ENCODE measurements at regions not wholly inside any gene's neighbourhood (a gene's known extent, or its start where the extent isn't known, plus 50 kb on each side); places are given as distances from the start of the nearest gene placed in this dataset.

- H3K27me3 ChIP-seq: no peaks in the 10 kb centered on the region
- H3K27ac ChIP-seq: no peak overlapping the region
- TF ChIP-seq POLR2AphosphoS5 (IDR thresholded peaks at IDR 0.05; ENCODE audit: insufficient read depth in 1 of 2, low read depth in 1 of 2): no peak
- TF ChIP-seq CTCF (IDR thresholded peaks at IDR 0.05): no peak
- no peak for TF ChIP-seq POLR2A (IDR thresholded peaks at IDR 0.05)
- no peak for DNase-seq (ENCODE audit: extremely low spot score in 2 of 2)
- H3K4me1 ChIP-seq: no peaks in the 10 kb centered on the region
- intact Hi-C loops (cut with DNase I): no loop called here
- H3K9me3 ChIP-seq: peaks cover 5% of the 10 kb centered on the region
- no peaks in the 10 kb centered on the region for H3K36me3 ChIP-seq
- no peak overlapping the region for H3K4me3 ChIP-seq
Measured at GRCh38 chr9:134252084-134252830, 74.0 kb upstream of the RXRA start.

GRCh38 chr9:134253606-134254205 is 72.5 kb upstream of the RXRA start:
- H3K4me1 ChIP-seq: no peaks in the 10 kb centered on the region
- H3K9me3 ChIP-seq: no peaks in the 10 kb centered on the region
- no peak overlapping the region for H3K27ac ChIP-seq
- H3K4me3 ChIP-seq: no peak overlapping the region
- H3K27me3 ChIP-seq: no peaks in the 10 kb centered on the region
- DNase-seq (ENCODE audit: extremely low spot score in 2 of 2): no peak
- H3K36me3 ChIP-seq: no peaks in the 10 kb centered on the region
- TF ChIP-seq CTCF (IDR thresholded peaks at IDR 0.05): no peak
- TF ChIP-seq POLR2AphosphoS5 (IDR thresholded peaks at IDR 0.05; ENCODE audit: insufficient read depth in 1 of 2, low read depth in 1 of 2): no peak
- TF ChIP-seq POLR2A (IDR thresholded peaks at IDR 0.05): no peak
- intact Hi-C loops (cut with DNase I): no loop called here

DNA sequence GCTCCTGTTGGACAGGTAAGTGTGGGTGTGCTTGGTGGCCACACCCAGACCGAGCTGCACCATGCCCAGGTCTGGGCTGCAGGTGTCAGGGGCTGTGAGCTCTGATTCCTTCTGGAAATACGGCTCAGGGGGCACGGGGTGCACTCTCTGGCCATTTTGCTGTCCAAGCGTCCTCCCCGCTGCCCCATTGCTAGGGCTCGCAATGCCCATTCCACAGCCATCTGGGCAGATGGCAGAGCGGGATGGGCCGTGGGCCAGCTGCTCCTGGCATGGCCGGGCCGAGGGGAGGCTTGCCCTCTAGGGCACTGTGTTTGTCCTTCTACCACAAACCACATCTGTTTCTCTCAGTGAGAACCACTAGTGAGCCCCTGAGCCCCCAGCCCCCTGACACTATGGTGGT is 67.9 kb upstream of the RXRA start:
- no peaks in the 10 kb centered on the region for H3K27me3 ChIP-seq
- H3K36me3 ChIP-seq: no peaks in the 10 kb centered on the region
- no peaks in the 10 kb centered on the region for H3K4me1 ChIP-seq
- no peak for TF ChIP-seq POLR2AphosphoS5 (IDR thresholded peaks at IDR 0.05; ENCODE audit: insufficient read depth in 1 of 2, low read depth in 1 of 2)
- TF ChIP-seq POLR2A (IDR thresholded peaks at IDR 0.05): no peak
- no peak for TF ChIP-seq CTCF (IDR thresholded peaks at IDR 0.05)
- no peak for DNase-seq (ENCODE audit: extremely low spot score in 2 of 2)
- intact Hi-C loops (cut with DNase I): no loop called here
- no peaks in the 10 kb centered on the region for H3K9me3 ChIP-seq
- H3K27ac ChIP-seq: no peak overlapping the region
- no peak overlapping the region for H3K4me3 ChIP-seq

DNA sequence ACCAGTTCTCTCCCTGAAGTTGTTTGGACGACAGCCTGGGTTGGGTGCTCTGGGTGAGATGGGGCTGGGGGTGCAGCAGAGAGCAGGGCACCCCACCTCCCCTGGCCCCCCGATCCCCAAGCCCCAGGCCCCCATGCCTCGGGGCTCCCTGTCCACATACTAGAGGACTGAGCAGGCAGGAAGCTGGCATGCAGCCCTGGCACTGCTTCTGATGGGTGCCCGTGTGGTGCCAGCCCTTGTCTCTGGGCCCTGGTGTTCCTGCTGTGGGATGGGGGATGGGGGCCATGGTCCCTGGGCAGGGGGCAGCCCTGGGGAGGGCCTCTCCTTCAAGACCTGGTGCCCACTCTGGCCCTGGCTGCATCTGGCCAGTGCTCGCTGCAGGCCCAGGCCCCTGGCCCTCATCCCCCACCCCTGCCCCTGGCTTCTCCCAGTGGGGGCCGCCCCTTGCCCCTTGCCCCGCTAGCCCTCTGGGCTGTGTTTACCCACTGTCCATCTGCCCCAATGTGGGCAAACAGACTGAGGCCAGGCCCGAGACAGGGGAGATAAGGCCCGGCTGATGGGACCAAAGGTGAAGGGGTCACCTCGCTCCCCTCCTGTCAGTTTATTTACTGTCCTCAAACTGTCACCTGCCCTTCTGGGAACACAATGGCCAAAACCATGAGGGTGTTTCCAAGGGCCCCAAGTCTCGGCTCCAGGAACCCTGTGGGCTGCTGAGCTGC is 67.3 kb upstream of the RXRA start:
- no peak overlapping the region for H3K27ac ChIP-seq
- H3K36me3 ChIP-seq: no peaks in the 10 kb centered on the region
- no peak overlapping the region for H3K4me3 ChIP-seq
- no peak for TF ChIP-seq POLR2AphosphoS5 (IDR thresholded peaks at IDR 0.05; ENCODE audit: insufficient read depth in 1 of 2, low read depth in 1 of 2)
- no peak for TF ChIP-seq CTCF (IDR thresholded peaks at IDR 0.05)
- TF ChIP-seq POLR2A (IDR thresholded peaks at IDR 0.05): no peak
- no peak for DNase-seq (ENCODE audit: extremely low spot score in 2 of 2)
- no peaks in the 10 kb centered on the region for H3K9me3 ChIP-seq
- H3K4me1 ChIP-seq: no peaks in the 10 kb centered on the region
- H3K27me3 ChIP-seq: no peaks in the 10 kb centered on the region
- intact Hi-C loops (cut with DNase I): no loop called here

Measured in vagina (tissue), 2 donors.